NCI-H1417 treated with DMSO at 0.1 percent for 48 hours (cell line): ENCODE measurements at regions not wholly inside any gene's neighbourhood (a gene's known extent, or its start where the extent isn't known, plus 50 kb on each side); places are given as distances from the start of the nearest gene placed in this dataset.

Source experiments
- DNase-seq: peaks from one replicate; lab custom pipeline; 2025; lab: John Stamatoyannopoulos, UW

GRCh38 chr20:4513720-4514119 is 172.5 kb upstream of the PRNP start:
- DNase-seq, result no peak

- no peak for DNase-seq
Measured at GRCh38 chr20:4512891-4513550, 173.2 kb upstream of the PRNP start.

GRCh38 chr20:4511776-4512175 is 174.5 kb upstream of the PRNP start:
- DNase-seq, result no peak

- no peak for DNase-seq
Measured at GRCh38 chr20:4509825-4510522, 176.3 kb upstream of the PRNP start.

DNA sequence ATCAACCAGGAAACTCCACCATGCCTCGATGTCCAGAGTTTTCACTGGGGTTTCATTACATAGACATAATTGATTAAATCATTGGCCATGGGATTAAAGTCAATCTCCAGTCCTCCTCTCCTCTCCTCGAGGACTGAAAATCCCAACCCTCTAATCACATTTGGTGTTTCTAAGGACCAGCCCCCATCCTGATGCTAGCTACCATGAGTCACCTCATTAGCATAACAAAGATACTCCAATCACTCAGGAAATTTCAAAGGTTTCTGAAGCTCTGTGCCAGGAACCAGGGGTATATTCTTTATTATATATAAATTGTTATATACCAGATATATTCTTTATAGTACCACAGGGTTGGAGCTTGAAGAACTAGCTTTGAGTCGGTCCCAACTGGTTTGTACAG is 177.5 kb upstream of the PRNP start:
- no peak for DNase-seq

DNA sequence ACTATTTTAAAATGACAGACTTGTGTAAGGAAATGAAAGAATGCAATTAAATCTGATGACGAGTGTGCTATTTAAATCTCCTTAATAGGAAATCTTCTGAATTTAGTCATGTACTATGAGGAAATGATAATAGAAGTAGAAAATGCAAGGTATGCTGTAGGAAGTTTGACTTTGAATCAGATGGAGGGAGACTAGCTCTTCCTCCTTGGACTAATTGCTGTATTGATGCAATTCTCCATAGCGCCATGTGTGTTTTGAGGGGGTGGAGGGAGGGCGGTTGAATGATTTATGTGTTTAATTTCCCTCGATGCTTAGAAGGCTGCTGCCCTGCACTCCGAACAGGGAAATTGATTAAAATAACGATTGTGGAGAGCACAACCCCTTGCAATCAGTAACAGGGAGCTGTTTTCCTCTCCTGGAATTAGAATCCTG is 179.0 kb upstream of the PRNP start:
- DNase-seq, result peak; percentile 19

GRCh38 chr20:4504814-4505213 is 181.4 kb upstream of the PRNP start:
- DNase-seq, result no peak

DNA sequence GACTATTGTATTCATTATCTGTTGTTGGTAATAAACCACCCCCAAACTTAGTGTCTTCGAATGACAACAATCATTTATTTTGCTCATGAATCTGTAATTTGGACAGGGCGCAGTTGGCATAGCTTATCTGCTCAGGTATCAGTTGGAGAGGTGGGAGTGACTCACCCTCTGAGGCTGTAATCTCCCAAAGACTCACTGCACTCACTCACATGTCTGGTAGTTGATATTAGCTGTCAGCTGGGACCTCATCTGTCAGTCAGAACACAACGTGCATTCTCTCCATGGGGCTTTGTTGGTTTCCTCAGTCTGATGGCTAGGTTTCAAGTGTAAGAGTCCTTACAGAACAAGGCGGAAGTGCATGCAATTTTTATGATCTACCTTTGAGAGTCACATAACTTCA is 183.5 kb upstream of the PRNP start:
- DNase-seq, result no peak

DNA sequence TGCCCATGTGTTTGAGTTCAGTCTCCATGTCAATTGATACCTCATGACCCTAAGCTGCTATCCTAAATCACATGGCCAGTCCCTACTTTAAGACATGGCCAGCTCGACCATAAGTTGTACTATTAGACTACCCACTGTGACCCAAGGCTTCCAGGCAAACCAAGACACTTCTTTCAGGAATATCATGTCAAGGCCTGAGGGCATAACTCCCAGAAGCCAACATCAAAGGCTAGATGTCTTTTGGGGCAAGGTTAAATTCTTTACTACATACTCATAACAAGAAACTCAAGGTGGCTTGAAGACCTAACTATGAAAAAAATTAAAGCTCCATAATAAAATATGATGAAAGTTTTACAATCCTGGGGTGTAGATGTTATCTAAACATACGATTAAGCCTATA is 192.9 kb upstream of the PRNP start:
- no peak for DNase-seq

- DNase-seq, result no peak
Measured at GRCh38 chr20:4491643-4492042, 194.6 kb upstream of the PRNP start.

DNA sequence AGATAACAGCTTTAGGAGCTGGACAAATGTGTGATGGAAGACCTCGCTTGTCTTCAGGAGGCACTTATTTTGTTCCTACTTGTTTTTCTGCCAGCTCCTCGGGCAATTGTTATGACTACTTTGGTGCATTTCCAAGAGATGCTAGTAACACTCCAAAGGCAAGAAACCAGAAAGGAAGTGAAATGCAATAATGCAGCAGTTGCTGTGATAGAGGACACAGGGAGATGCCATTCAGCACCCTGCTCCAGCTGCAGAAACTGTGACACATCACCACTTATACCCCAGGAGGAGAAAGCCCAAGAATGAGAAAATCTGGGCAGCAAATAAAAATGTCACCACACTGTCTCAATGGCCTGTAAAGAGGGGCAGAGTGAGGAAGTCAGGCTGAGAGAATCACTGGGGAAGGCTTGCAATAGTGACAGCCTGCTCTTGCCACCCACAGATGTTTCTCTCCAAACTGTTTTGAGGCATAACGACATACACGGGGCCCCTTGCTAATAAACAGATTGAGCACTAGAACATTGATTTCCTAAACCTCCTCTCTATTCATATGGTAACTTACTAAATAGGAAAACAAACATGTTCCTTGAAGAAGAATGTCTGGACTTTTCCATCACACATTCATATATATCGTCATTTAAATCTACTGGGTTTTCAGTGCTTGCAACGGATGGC is 195.5 kb upstream of the PRNP start:
- DNase-seq, result no peak

DNA sequence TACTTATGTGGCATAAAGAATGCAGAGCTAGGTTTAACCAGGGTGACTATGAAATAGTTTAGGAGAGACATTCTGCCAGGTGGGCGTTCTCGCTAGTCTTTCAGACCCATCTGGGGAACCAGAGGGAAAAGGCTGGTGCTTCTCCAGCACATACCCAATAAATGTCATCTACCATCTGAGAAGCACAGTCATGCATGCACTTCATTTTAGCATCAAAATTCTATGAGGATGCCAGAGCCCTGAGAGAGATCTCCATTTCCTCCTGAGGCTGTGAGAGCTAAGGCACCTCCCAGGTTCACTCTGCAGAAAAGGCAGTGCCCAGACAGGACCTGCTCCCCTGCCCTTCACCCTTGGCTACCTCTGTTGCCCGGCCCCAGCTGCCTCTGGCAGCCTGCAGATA is 196.2 kb upstream of the PRNP start:
- DNase-seq, result no peak

DNA sequence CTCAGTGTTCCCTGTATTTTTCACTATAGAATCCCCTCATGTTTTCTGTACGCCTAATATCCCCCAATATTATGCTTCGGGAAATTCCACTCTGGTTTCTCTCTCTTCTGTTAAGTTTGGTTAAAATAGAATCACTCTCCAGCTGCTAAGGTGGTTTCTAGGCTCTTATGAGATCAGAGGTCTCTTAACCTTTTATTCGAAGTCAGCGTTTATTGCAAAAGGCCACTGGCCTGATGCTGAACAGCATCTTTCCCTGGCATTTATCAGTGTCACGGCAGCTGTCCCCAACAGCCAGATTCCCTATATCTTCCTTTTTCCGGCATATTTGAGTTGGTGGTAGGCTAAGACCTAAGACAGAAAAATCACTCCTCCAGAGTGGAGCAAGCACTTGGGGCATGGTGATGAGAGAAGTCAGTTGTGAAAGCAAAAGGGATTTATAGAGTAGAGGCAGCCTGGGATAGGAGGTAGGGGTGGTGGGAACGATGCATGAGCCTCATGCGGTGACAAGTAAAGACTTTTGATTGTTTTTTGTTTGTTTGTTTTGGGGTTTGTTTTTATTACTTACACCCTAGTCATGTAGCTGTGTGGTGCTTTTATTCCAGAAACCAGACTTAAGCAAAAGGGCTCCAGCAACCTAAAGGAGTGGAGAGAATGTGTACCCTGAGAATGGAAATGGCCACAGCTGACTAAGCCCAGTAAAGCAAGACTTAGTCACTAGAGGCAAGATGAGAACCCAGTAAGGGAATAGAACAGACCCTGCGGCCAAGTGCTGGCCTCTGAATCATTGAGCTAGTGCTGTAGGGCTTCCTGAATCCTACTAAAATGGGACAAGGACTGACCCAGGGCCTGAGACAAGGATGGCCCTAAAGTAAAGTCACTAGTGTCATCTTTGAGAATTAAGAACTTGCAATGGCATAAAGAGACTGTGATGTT is 197.6 kb upstream of the PRNP start:
- DNase-seq, result no peak

- no peak for DNase-seq
Measured at GRCh38 chr20:4484379-4484997, 201.8 kb upstream of the PRNP start.

- no peak for DNase-seq
Measured at GRCh38 chr20:4483961-4484360, 202.3 kb upstream of the PRNP start.

GRCh38 chr20:4483486-4483885 is 202.8 kb upstream of the PRNP start:
- DNase-seq, result no peak

DNA sequence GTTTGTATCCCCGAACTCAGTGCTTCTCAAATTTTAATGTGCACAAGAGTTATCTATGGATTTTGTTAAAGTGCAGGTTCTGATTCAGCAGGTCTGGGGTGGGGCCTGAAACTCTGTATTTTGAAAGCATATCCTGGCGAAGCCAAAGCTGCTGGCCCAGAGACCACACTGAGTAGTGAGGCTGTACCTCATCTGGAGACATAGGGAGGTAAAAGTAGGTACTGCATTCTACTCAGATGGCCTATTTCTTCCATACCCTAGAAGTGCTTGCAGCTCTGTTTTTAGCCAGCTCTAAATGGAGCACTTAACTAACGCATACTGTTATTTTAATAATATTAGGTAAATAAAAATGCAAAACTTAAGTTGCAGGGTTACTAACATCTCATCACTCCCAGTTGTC is 206.2 kb upstream of the PRNP start:
- DNase-seq, result no peak

- no peak for DNase-seq
Measured at GRCh38 chr20:4476903-4477500, 209.3 kb upstream of the PRNP start.

DNA sequence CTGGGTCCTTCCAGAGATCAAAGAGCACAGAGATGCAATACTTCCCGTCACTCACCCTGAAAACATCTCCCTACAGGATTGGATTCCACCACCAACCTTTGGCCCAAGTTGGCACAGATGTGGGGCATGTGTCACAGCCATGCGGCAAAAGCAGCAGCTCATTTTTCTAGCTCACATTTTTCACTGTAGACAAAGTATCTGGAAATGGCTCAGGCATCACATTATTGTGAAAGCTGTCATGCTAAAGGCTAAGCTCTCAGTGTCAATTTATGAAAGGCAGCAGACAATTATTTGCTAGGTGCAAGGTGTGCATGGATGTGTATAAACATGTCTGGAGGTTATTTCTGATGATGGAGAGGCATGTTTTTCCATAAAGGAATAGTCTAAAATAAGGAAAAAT is 213.3 kb upstream of the PRNP start:
- DNase-seq, result no peak

GRCh38 chr20:4471221-4471620 is 215.0 kb upstream of the PRNP start:
- no peak for DNase-seq

DNA sequence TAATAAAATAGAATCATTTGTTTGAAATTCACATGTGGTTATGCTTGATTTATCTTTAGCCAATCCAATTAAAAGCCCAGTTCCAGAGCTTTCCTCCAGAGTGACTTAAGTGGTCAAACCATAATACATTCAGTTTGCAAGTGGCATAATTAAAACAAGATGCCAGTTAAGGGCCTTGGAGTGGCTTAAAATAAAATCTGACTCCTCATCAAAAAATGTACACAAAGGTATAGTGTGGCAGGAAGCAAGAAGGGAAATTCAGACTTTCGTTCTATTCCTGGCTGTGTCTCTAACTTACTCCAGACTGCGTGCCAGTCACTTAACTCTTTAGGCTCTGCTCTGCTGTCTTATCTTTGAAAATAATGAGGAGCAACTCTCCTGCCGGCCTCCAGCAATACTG is 215.9 kb upstream of the PRNP start:
- DNase-seq, result no peak
